ENCODE measurements at regions not wholly inside any gene's neighbourhood (a gene's known extent, or its start where the extent isn't known, plus 50 kb on each side); places are given as distances from the start of the nearest gene placed in this dataset.
"Not testable (repeated sequence)": the region's sequence is repeated elsewhere in the genome, so short reads cannot be mapped to it uniquely, and the experiment has no call there.

DNA sequence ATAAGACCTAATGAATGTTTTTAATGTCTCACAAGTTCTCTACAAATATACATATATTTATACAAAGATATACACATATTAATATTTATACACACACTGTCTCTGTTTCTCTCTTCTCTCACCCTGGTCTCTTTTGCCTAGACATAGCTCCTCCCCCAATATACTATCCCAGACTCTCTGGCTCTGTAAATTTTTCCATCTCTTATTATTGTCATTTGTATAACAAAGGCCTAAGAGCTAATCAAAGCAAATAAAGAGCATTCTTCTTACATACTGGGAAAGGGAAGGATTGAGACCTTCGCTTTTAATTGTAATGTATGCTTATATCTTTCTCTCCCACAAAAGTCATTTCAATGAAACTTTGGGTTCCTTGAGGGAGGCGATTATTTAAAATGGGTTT is 318.1 kb downstream of the ADAMTS20 start:
- H3K9me3 Mint-ChIP-seq: peaks cover 2% of the 10 kb centered on the region
- no peaks in the 10 kb centered on the region for H3K36me3 Mint-ChIP-seq
- ATAC-seq (ENCODE audit: low read depth): no peak
- DNase-seq: no peak
- H3K4me3 Mint-ChIP-seq: no peak overlapping the region
- no peaks in the 10 kb centered on the region for H3K4me1 Mint-ChIP-seq
- H3K27me3 Mint-ChIP-seq: no peaks in the 10 kb centered on the region
- no peak overlapping the region for H3K27ac Mint-ChIP-seq
- POLR2A ChIA-PET: no interaction called here

DNA sequence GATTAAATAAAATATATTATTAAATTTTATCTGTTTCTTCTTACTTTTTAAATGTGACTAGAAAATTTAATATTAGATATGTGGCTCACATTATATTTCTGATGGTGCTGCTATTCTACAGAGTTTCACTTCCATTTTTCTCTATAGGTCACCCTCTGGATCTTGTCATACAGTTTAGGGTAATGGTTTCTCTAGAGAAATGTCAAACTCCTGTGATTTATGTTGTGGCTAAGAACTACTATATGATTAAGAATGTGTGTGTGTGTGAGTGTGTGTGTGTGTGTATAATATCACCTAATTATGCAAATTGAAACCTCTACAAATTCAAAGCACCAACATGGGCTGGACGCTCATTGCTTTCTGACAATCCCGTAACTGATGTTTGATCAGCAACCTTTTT is 325.9 kb downstream of the ADAMTS20 start:
- H3K9me3 Mint-ChIP-seq: peaks cover 4% of the 10 kb centered on the region
- H3K4me1 Mint-ChIP-seq: no peaks in the 10 kb centered on the region
- no peaks in the 10 kb centered on the region for H3K27me3 Mint-ChIP-seq
- DNase-seq (no peak), ATAC-seq (ENCODE audit: low read depth) (no peak)
- H3K4me3 Mint-ChIP-seq: no peak overlapping the region
- POLR2A ChIA-PET: no interaction called here
- no peaks in the 10 kb centered on the region for H3K36me3 Mint-ChIP-seq
- no peak overlapping the region for H3K27ac Mint-ChIP-seq

DNA sequence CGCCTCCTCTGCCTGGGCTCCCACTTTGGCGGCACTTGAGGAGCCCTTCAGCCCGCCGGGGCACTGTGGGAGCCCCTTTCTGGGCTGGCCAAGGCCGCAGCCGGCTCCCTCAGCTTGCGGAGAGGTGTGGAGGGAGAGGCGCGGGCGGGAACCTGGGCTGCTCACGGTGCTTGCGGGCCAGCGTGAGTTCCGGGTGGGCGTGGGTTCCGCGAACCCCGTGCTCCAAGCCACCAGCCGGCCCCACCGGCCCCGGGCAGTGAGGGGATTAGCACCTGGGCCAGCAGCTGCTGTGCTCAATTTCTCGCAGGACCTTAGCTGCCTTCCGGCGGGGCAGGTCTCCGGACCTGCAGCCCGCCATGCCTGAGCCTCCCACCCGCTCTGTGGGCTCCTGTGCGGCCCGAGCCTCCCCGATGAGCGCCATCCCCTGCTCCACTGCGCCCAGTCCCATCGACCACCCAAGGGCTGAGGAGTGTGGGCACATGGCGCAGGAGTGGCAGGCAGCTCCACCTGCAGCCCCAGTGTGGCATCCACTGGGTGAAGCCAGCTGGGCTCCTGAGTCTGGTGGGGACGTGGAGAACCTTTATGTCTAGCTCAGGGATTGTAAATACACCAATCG is 327.7 kb downstream of the ADAMTS20 start:
- H3K27me3 Mint-ChIP-seq; H3K4me3 Mint-ChIP-seq; H3K27ac Mint-ChIP-seq; POLR2A ChIA-PET; ATAC-seq (ENCODE audit: low read depth); H3K4me1 Mint-ChIP-seq; H3K9me3 Mint-ChIP-seq; DNase-seq; H3K36me3 Mint-ChIP-seq: not testable (repeated sequence)

DNA sequence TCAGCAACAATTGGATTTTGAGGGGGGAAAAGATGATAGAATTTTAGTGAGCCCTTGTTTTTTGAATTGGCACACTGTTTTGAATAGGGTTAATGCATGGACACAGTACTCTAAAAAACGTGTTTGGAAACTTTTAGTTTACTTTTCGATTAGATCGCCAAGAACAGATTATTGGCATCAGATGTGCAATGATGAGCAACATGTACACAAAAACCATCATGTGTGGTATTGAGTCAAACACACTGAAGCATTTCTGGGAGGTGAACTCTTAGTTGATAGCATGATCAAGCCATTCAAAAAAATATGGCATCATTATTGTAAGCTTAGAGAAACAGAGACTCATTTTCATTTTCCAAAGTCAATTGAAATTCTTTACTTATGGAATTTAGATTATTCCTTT is 329.2 kb downstream of the ADAMTS20 start:
- POLR2A ChIA-PET: no interaction called here
- Mint-ChIP-seq H3K36me3 (no peaks in the 10 kb centered on the region), H3K27ac (no peak overlapping the region), H3K4me3 (no peak overlapping the region), H3K4me1 (no peaks in the 10 kb centered on the region), H3K27me3 (no peaks in the 10 kb centered on the region), H3K9me3 (peaks cover 4% of the 10 kb centered on the region)
- DNase-seq (no peak), ATAC-seq (ENCODE audit: low read depth) (no peak)

DNA sequence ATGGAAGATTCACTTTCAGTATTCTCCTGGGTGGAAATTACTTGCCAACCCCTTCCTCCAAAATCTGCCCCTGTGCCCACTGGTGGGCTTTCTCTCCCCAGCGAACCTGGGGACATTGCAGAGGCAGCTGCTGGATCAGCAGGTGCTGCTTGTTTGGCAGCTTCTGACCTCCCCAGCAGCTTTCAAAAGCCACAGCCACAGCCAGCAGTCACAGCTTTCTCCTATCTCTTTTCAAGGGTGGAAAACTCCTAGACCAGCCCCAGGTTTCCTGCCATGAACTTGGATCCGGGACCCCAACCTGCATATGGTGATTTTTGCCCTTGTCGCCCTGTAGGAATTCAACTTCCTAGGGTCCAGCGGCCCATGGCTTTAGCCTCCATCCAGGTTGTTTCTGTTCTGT is 330.8 kb downstream of the ADAMTS20 start:
- ATAC-seq (ENCODE audit: low read depth): no peak
- Mint-ChIP-seq H3K27ac (no peak overlapping the region), H3K36me3 (no peaks in the 10 kb centered on the region), H3K4me1 (no peaks in the 10 kb centered on the region), H3K4me3 (no peak overlapping the region), H3K27me3 (no peaks in the 10 kb centered on the region), H3K9me3 (peaks cover 2% of the 10 kb centered on the region)
- POLR2A ChIA-PET: no interaction called here
- no peak for DNase-seq

DNA sequence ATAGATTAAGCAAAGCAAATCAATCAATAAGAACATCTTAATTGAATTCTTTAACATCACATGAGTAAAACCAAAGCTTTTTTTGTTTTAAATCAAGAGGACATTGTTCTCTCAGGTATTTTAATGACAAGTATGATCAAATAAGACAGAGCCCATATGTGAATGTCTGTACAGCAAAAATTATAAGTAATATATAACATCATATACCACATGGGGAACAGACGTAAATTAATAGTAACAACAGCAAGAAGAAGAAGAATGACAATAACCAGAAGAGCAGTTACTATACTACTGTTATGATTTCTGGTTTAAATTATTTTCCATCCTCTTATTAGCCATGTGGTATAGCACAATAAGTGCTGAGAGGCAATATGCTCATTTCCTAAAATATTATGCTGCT is 335.5 kb downstream of the ADAMTS20 start:
- Mint-ChIP-seq H3K4me1 (no peaks in the 10 kb centered on the region), H3K4me3 (no peak overlapping the region), H3K27me3 (no peaks in the 10 kb centered on the region), H3K36me3 (no peaks in the 10 kb centered on the region), H3K27ac (no peak overlapping the region), H3K9me3 (no peaks in the 10 kb centered on the region)
- DNase-seq (no peak), ATAC-seq (ENCODE audit: low read depth) (no peak)
- POLR2A ChIA-PET: no interaction called here

DNA sequence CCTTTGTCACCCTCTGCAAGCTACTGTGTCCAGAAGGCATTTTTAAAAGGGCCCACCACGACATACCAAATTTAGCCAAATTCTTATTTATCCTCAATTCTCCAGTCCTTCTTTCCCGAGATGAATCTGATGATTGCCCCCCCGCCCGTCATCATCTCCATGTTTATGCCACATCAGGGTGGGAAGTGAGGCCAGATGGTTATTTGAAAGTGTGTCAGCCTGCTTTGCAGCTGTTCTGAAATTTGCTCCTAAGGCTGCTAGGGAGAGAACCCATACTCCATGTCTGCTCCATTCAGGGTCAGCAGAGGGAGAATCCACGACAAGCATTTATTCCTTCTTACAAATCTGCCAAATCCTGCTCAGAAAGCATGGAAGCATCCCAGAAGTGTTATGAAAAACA is 337.8 kb downstream of the ADAMTS20 start:
- DNase-seq (no peak), ATAC-seq (ENCODE audit: low read depth) (no peak)
- no peaks in the 10 kb centered on the region for H3K4me1 Mint-ChIP-seq
- H3K27me3 Mint-ChIP-seq: no peaks in the 10 kb centered on the region
- POLR2A ChIA-PET: no interaction called here
- H3K27ac Mint-ChIP-seq: no peak overlapping the region
- H3K36me3 Mint-ChIP-seq: no peaks in the 10 kb centered on the region
- no peak overlapping the region for H3K4me3 Mint-ChIP-seq
- no peaks in the 10 kb centered on the region for H3K9me3 Mint-ChIP-seq

DNA sequence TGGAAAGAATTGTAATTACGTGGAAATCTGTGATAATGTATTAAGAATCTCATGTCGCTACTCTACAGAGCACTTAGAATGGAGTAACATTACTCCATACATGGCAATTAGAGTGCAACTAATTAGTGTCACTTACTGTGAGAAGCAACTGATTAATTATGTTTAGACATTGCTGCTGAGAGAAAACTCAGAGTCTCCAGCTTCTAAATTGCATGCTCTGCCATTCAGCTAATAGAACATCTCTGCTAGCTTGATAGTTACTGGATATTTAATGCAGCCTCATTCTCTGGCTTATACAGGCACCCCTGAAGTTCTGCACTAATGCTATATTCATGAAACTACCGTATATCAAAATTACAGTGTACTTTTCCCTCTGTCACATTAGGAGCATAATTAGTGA is 338.4 kb downstream of the ADAMTS20 start:
- Mint-ChIP-seq H3K27me3 (no peaks in the 10 kb centered on the region), H3K4me3 (no peak overlapping the region), H3K9me3 (no peaks in the 10 kb centered on the region), H3K36me3 (no peaks in the 10 kb centered on the region), H3K27ac (no peak overlapping the region), H3K4me1 (no peaks in the 10 kb centered on the region)
- ATAC-seq (ENCODE audit: low read depth): no peak
- DNase-seq: no peak
- POLR2A ChIA-PET: no interaction called here

DNA sequence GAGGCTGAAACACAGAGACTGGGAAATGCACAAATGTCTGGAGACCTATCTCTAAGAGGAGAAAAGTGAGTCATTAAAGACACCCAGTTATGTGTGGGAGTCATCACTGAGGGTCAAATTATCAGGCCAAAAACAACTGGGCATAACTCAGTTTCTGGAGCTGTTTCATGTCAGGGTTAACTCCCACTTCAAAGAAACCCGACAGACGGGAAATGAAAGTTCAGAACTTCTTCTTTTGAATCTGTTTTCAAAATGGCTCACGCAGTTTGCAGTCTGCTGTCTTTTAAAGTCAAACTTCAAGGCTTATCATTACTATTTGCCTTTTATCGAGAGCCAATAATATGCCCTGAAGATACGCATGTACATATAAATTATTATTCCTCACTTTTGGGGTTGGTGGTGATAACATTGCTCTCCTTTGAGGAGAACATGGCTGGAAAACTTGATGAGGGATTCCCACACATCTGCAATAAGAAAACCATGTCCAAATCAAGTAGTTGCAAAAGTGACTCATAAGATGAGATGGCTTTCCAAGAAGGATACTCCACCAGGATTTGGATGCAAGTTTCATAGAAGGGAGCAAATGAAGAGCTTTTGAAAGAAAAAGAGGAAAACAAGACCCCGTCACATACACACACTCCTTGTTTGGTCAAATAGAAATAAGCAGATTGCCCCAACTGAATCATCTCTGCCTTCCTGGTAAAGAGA is 341.4 kb downstream of the ADAMTS20 start:
- ATAC-seq (ENCODE audit: low read depth) (no peak), DNase-seq (no peak)
- no peaks in the 10 kb centered on the region for H3K9me3 Mint-ChIP-seq
- H3K4me3 Mint-ChIP-seq: no peak overlapping the region
- no peaks in the 10 kb centered on the region for H3K4me1 Mint-ChIP-seq
- POLR2A ChIA-PET: no interaction called here
- H3K36me3 Mint-ChIP-seq: no peaks in the 10 kb centered on the region
- H3K27me3 Mint-ChIP-seq: no peaks in the 10 kb centered on the region
- H3K27ac Mint-ChIP-seq: no peak overlapping the region

DNA sequence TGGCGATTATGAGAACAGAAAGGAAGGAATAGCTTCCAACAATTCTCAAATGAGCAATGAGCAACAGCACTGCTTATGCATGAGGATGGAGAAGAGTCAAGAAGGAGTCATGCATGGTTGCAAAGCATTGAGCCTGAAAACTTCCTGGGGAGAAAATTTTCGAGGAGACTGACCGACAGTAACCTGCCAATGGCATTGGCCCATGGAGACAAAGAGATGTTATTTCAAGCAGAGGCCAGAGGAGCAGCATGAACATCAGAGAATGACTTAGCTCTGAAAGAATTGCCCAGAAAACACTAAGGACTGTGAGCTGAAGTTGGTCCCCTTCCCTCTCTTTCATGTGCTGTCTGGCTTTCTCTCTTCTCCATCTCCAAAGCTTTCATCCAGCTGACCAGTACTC is 343.4 kb downstream of the ADAMTS20 start:
- H3K9me3 Mint-ChIP-seq: no peaks in the 10 kb centered on the region
- no peaks in the 10 kb centered on the region for H3K4me1 Mint-ChIP-seq
- H3K4me3 Mint-ChIP-seq: no peak overlapping the region
- no peaks in the 10 kb centered on the region for H3K36me3 Mint-ChIP-seq
- no peak overlapping the region for H3K27ac Mint-ChIP-seq
- no peak for DNase-seq
- no peaks in the 10 kb centered on the region for H3K27me3 Mint-ChIP-seq
- POLR2A ChIA-PET: no interaction called here
- ATAC-seq (ENCODE audit: low read depth): no peak

DNA sequence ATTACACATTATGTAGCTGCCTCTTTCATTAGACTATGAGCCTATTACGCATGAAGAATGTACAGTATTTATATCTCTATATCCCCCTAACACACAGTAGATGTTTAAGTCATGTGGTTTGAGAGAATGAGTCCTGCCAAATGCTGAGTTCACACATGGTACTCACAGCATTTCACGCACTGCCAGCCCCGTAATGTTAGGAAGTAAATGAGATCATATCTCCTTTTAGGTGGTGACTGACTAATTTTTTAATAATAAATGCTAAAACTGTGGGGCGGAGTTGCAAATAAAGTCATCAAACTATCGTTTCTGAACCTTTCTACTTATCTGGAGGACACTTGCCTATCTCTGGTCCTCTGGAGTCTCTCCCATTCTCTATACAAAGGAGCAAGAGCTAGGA is 343.8 kb downstream of the ADAMTS20 start:
- H3K27me3 Mint-ChIP-seq: no peaks in the 10 kb centered on the region
- no peaks in the 10 kb centered on the region for H3K9me3 Mint-ChIP-seq
- H3K4me3 Mint-ChIP-seq: no peak overlapping the region
- POLR2A ChIA-PET: no interaction called here
- no peak overlapping the region for H3K27ac Mint-ChIP-seq
- DNase-seq (no peak), ATAC-seq (ENCODE audit: low read depth) (no peak)
- H3K36me3 Mint-ChIP-seq: no peaks in the 10 kb centered on the region
- H3K4me1 Mint-ChIP-seq: no peaks in the 10 kb centered on the region

DNA sequence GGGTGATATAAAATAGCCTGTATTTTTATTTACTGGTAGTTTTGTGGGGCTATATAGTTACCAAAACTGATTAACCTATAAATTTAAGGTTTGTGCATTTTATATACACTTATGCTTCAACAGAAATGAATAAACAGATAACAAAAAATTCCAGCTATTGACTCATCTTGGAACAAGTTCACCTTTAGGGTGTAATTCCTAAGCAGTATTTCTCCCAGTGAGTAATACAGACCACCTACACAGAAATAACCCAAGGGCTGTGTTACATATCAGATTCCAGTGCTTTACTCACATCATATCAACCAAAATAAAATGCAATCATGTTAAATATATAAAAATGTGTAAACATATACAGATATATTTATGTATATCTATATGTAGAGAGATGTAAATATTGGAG is 345.6 kb downstream of the ADAMTS20 start:
- H3K27ac Mint-ChIP-seq: no peak overlapping the region
- H3K9me3 Mint-ChIP-seq: no peaks in the 10 kb centered on the region
- ATAC-seq (ENCODE audit: low read depth) (no peak), DNase-seq (no peak)
- no peak overlapping the region for H3K4me3 Mint-ChIP-seq
- no peaks in the 10 kb centered on the region for H3K4me1 Mint-ChIP-seq
- H3K36me3 Mint-ChIP-seq: no peaks in the 10 kb centered on the region
- no peaks in the 10 kb centered on the region for H3K27me3 Mint-ChIP-seq
- POLR2A ChIA-PET: no interaction called here

DNA sequence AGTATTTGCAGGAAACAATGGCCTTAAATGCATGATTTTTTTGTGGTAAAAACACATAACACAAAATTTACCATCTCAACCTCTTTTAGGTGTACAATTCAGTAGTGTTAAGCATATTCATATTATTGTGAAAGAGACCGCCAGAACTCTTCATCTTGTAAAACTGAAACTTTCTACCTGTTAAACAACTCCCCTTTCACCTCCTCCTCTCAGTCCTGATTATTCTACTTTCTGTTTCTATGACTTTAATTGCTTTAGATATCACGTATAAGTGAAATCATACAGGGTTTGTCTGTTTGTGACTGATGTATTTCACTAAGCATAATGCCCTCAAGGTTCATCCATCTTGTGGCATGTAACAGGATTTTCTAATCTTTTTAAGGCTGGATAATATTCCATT is 353.4 kb downstream of the ADAMTS20 start:
- ATAC-seq (ENCODE audit: low read depth): no peak

DNA sequence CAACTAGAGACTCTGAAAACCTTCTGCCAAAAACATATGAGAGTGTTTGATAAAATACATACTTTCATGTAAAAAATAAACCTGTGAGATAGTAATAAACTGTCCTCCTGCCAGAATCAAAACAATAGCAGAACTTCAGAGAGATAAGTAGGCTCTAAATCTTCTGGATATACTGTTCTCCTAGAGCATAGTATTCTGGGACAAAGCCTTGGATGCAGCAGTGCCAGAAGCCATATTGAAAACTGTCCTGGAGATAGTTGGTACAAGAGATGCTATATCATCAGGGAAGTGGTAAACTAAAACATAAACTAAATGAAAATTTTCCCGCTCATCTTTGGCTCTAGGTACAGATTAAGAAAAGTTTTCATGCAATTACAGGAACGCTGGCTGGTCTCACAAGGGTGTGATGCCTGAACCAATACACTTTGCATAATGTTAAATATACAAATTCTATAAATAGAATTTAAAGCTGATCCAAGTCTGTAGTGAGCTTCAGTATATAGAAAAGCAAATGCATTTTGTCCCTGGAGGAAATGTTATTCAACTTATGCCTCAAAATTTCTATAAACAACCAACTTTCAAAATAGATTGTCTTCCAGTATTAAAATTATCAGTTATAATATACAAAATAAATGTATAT is 355.6 kb downstream of the ADAMTS20 start:
- ATAC-seq (ENCODE audit: low read depth) (no peak), DNase-seq (no peak)
- no peaks in the 10 kb centered on the region for H3K36me3 Mint-ChIP-seq
- no peaks in the 10 kb centered on the region for H3K27me3 Mint-ChIP-seq
- peaks cover 3% of the 10 kb centered on the region for H3K9me3 Mint-ChIP-seq
- POLR2A ChIA-PET: no interaction called here
- H3K4me3 Mint-ChIP-seq: no peak overlapping the region
- no peak overlapping the region for H3K27ac Mint-ChIP-seq
- H3K4me1 Mint-ChIP-seq: no peaks in the 10 kb centered on the region

More for the DNA sequence above, 353.4 kb downstream of the ADAMTS20 start:
- H3K27ac Mint-ChIP-seq: no peak overlapping the region
- H3K4me1 Mint-ChIP-seq: no peaks in the 10 kb centered on the region
- DNase-seq: no peak
- H3K9me3 Mint-ChIP-seq: peaks cover under 1% of the 10 kb centered on the region
- no peaks in the 10 kb centered on the region for H3K36me3 Mint-ChIP-seq
- POLR2A ChIA-PET: no interaction called here
- H3K4me3 Mint-ChIP-seq: no peak overlapping the region
- H3K27me3 Mint-ChIP-seq: no peaks in the 10 kb centered on the region
